OCI-LY3 (cell line): ENCODE measurements at regions not wholly inside any gene's neighbourhood (a gene's known extent, or its start where the extent isn't known, plus 50 kb on each side); places are given as distances from the start of the nearest gene placed in this dataset.

Experiments used
- EZH2phosphoT487 ChIP-seq: fragments of 200-600 bp; shearing (Covaris generic); IDR thresholded peaks from 2 replicates; pipeline ENCODE4 v1.6.1; 2018; ENCODE audit warnings: antibody characterized with exemption, mixed run types, low read depth
- TF ChIP-seq, protein P1 (sequence below): fragments of 200-600, 300-600 bp; sonication (generic); IDR thresholded peaks from 2 replicates; pipeline ENCODE4 v1.5.1; 2014; ENCODE audit warnings: antibody characterized with exemption, low read length, low read depth

DNA sequence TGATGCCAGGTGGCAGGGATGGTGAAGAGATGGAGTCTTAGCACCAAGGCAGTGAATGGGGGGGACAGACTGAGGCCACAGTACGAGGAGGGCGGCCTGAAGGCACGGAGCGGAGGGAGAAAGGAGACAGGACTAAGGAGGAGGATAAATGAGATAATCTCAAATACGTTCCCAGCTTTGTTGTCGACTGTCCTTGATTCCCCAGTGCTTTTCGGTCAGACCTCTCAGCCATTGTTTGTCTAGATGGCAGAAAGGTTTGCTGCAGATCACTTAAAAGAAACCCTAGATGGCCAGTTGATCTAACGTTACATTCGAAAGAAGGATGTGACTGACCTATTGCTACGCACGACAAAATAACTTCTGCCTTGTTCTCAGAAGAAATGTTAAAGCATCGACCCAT is 479.0 kb downstream of the GATA3 start:
- TF ChIP-seq, protein P1, sequence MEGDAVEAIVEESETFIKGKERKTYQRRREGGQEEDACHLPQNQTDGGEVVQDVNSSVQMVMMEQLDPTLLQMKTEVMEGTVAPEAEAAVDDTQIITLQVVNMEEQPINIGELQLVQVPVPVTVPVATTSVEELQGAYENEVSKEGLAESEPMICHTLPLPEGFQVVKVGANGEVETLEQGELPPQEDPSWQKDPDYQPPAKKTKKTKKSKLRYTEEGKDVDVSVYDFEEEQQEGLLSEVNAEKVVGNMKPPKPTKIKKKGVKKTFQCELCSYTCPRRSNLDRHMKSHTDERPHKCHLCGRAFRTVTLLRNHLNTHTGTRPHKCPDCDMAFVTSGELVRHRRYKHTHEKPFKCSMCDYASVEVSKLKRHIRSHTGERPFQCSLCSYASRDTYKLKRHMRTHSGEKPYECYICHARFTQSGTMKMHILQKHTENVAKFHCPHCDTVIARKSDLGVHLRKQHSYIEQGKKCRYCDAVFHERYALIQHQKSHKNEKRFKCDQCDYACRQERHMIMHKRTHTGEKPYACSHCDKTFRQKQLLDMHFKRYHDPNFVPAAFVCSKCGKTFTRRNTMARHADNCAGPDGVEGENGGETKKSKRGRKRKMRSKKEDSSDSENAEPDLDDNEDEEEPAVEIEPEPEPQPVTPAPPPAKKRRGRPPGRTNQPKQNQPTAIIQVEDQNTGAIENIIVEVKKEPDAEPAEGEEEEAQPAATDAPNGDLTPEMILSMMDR: no peak
- TF ChIP-seq EZH2phosphoT487: no peak
